ENCODE measurements at regions not wholly inside any gene's neighbourhood (a gene's known extent, or its start where the extent isn't known, plus 50 kb on each side); places are given as distances from the start of the nearest gene placed in this dataset.

DNA sequence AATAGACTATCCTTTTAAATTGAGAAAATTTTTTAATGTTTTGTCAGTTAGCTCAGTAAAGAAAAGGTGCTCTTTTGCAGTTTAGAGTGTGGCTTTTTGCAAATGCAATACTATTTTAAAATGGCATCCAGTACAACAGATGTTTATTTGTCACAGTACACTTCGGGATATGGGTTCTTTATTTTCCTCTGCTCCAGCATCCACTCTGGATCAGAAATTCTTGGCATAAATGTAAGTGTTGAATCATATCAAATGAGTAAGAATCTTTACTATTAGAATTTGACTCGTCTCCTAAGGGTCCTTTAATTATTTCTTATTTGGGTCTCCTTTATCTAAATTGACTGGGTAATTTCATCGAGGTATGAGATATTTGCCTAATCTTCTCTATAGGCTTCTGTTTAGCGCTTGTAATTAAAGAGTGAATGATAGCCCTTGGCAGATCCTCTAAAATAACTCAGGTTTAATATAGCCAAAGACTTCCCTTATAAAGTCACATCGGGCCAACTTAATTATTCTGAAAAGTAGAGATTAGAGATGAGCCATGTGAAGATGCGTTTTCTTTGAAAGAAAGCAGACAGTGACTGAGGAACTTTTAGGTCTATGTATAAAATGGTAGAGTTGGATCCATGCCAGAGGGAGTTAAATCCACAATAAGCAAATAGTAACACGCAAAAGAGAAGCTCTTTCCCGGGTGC is 132.7 kb downstream of the CASP12 start:
- no peaks in the 10 kb centered on the region for H3F3A ChIP-seq (ENCODE audit: low read depth)
- H3K79me2 ChIP-seq (ENCODE audit: low read depth), result no peaks in the 10 kb centered on the region
- no peak overlapping the region for H3K4me3 ChIP-seq
- no peaks in the 10 kb centered on the region for H3K9me3 ChIP-seq (ENCODE audit: low read depth)
- peaks cover 4% of the 10 kb centered on the region for H3K27me3 Mint-ChIP-seq (ENCODE audit: insufficient read depth, low read depth)
- no peaks in the 10 kb centered on the region for H3K36me3 ChIP-seq
- no peaks in the 10 kb centered on the region for H3K27me3 ChIP-seq
- no peak overlapping the region for H3K27ac ChIP-seq
- no peak overlapping the region for H2AFZ ChIP-seq (replicated peaks)
- no peak overlapping the region for H3K9ac ChIP-seq
- H3K4me3 Mint-ChIP-seq, result no peak overlapping the region
- TF ChIP-seq EZH2phosphoT487 (IDR thresholded peaks at IDR 0.05) (no peak), CTCF (IDR thresholded peaks at IDR 0.05) (no peak), EZH2 (IDR thresholded peaks at IDR 0.05) (no peak)
- H3K36me3 Mint-ChIP-seq, result no peaks in the 10 kb centered on the region
- H3K9me3 Mint-ChIP-seq, result no peaks in the 10 kb centered on the region
- no peak overlapping the region for H3K27ac Mint-ChIP-seq
- no peak overlapping the region for H3K4me2 ChIP-seq
- H3K4me1 ChIP-seq, result no peaks in the 10 kb centered on the region
- no peaks in the 10 kb centered on the region for H3K4me1 Mint-ChIP-seq
- H4K20me1 ChIP-seq (ENCODE audit: low read depth), result no peaks in the 10 kb centered on the region
- no peak for DNase-seq (ENCODE audit: low spot score)

GRCh38 chr11:104764710-104765045 is 133.6 kb downstream of the CASP12 start:
- no peaks in the 10 kb centered on the region for H3K4me1 ChIP-seq
- H3K27me3 Mint-ChIP-seq (ENCODE audit: insufficient read depth, low read depth), result peaks cover 7% of the 10 kb centered on the region
- no peak overlapping the region for H3K9ac ChIP-seq
- H3K27ac ChIP-seq, result no peak overlapping the region
- H4K20me1 ChIP-seq (ENCODE audit: low read depth), result no peaks in the 10 kb centered on the region
- TF ChIP-seq CTCF (IDR thresholded peaks at IDR 0.05) (no peak), EZH2phosphoT487 (IDR thresholded peaks at IDR 0.05) (no peak), EZH2 (IDR thresholded peaks at IDR 0.05) (no peak)
- H3K27me3 ChIP-seq, result no peaks in the 10 kb centered on the region
- no peaks in the 10 kb centered on the region for H3K4me1 Mint-ChIP-seq
- H3K9me3 Mint-ChIP-seq, result peaks cover 8% of the 10 kb centered on the region
- no peaks in the 10 kb centered on the region for H3K9me3 ChIP-seq (ENCODE audit: low read depth)
- no peak overlapping the region for H2AFZ ChIP-seq (replicated peaks)
- no peak overlapping the region for H3K27ac Mint-ChIP-seq
- H3K36me3 Mint-ChIP-seq, result no peaks in the 10 kb centered on the region
- no peak for DNase-seq (ENCODE audit: low spot score)
- no peaks in the 10 kb centered on the region for H3F3A ChIP-seq (ENCODE audit: low read depth)
- H3K4me2 ChIP-seq, result no peak overlapping the region
- H3K79me2 ChIP-seq (ENCODE audit: low read depth), result no peaks in the 10 kb centered on the region
- H3K36me3 ChIP-seq, result no peaks in the 10 kb centered on the region
- H3K4me3 Mint-ChIP-seq, result no peak overlapping the region
- no peak overlapping the region for H3K4me3 ChIP-seq

DNA sequence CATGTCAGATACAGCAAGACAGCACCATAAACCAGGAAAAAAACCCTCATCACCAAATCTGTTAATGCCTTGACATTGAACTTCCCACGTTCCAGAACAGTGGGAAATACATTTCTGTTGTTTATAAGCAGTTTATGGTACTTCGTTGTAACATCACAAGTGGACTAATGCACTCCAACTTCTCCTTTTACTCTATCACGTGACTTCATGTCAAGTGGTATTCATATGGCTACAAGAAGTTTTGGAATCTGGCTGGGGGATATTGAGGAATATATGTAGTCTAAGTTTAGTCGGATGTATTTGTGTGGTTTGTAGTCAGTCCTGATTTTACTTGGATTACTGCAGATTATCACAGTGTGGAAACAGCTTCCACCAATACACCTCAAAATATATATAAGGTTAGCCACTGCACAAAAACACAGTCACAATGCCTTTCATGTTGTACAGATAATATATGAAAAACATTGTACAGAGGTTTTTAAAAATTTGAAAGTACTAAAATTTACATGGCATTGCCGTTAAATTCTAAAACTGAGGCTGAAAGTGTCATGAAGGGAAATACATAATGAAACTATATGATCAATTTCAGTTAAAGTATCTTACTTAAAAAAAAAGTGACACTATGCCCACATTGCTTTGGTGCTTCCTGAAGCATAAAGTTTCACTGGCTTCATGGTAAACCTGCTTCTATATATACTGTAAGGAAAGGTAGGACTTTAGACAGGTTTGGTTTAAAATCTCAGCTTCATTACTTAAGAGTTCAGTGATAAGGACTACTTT is 134.1 kb downstream of the CASP12 start:
- TF ChIP-seq EZH2 (IDR thresholded peaks at IDR 0.05) (no peak), CTCF (IDR thresholded peaks at IDR 0.05) (no peak), EZH2phosphoT487 (IDR thresholded peaks at IDR 0.05) (no peak)
- Mint-ChIP-seq H3K9me3 (peaks cover 14% of the 10 kb centered on the region), H3K4me1 (no peaks in the 10 kb centered on the region), H3K27me3 (ENCODE audit: insufficient read depth, low read depth) (peaks cover 7% of the 10 kb centered on the region), H3K4me3 (no peak overlapping the region), H3K27ac (no peak overlapping the region), H3K36me3 (no peaks in the 10 kb centered on the region)
- H3F3A ChIP-seq (ENCODE audit: low read depth), result no peaks in the 10 kb centered on the region
- no peak for DNase-seq (ENCODE audit: low spot score)
- no peaks in the 10 kb centered on the region for H3K4me1 ChIP-seq
- H3K27me3 ChIP-seq, result no peaks in the 10 kb centered on the region
- no peak overlapping the region for H3K9ac ChIP-seq
- no peak overlapping the region for H3K27ac ChIP-seq
- H4K20me1 ChIP-seq (ENCODE audit: low read depth), result no peaks in the 10 kb centered on the region
- H3K4me3 ChIP-seq, result no peak overlapping the region
- no peak overlapping the region for H2AFZ ChIP-seq (replicated peaks)
- no peaks in the 10 kb centered on the region for H3K79me2 ChIP-seq (ENCODE audit: low read depth)
- H3K9me3 ChIP-seq (ENCODE audit: low read depth), result no peaks in the 10 kb centered on the region
- no peaks in the 10 kb centered on the region for H3K36me3 ChIP-seq
- no peak overlapping the region for H3K4me2 ChIP-seq
